ENCODE measurements at regions not wholly inside any gene's neighbourhood (a gene's known extent, or its start where the extent isn't known, plus 50 kb on each side); places are given as distances from the start of the nearest gene placed in this dataset.
"Not testable (repeated sequence)": the region's sequence is repeated elsewhere in the genome, so short reads cannot be mapped to it uniquely, and the experiment has no call there.

DNA sequence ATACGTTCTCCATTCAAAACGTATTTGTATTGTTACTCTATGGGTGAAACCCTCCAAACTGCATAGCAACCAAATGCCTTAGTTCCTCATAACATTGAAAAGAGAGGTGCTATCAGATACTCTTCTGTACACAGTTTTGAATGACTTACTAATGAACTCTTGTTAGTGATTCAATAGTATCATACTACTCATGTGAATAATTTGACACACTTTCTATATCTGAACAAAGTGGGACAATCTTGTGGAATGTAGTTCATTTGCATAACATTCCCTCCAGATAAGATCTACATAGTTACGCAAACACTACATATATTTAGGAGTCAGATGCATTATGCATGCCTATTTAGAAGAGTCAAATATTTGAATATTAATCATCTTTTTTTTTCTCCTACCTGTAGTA, 232.0 kb upstream of the NRXN1 start:
- no peak overlapping the region for H2AFZ ChIP-seq
- H3K27ac ChIP-seq: no peak overlapping the region
- H3K79me2 ChIP-seq: no peaks in the 10 kb centered on the region
- H3K36me3 ChIP-seq (ENCODE audit: control insufficient read depth, insufficient read depth, low read length): no peaks in the 10 kb centered on the region
- no peaks in the 10 kb centered on the region for H3K27me3 ChIP-seq (ENCODE audit: control insufficient read depth, insufficient read depth, low read length)
- H3K9ac ChIP-seq: no peak overlapping the region
- no peaks in the 10 kb centered on the region for H3K4me1 ChIP-seq
- H3K4me2 ChIP-seq (ENCODE audit: low read length): no peak overlapping the region
- no peaks in the 10 kb centered on the region for H3K9me3 ChIP-seq (ENCODE audit: control insufficient read depth, low read length)
- no peak overlapping the region for H3K4me3 ChIP-seq (ENCODE audit: low read depth, low read length)
- no peak for TF ChIP-seq CTCF (IDR thresholded peaks at IDR 0.05)

GRCh38 chr2:51263101-51263500, 231.2 kb upstream of the NRXN1 start:
- H3K4me3 ChIP-seq (ENCODE audit: low read depth, low read length); H3K4me2 ChIP-seq (ENCODE audit: low read length); H3K9me3 ChIP-seq (ENCODE audit: control insufficient read depth, low read length); H3K27ac ChIP-seq; H3K27me3 ChIP-seq (ENCODE audit: control insufficient read depth, insufficient read depth, low read length); H3K36me3 ChIP-seq (ENCODE audit: control insufficient read depth, insufficient read depth, low read length); H3K79me2 ChIP-seq; H3K9ac ChIP-seq; H3K4me1 ChIP-seq; H2AFZ ChIP-seq: not testable (repeated sequence)

- Histone ChIP-seq H3K36me3 (ENCODE audit: control insufficient read depth, insufficient read depth, low read length) (no peaks in the 10 kb centered on the region), H3K79me2 (no peaks in the 10 kb centered on the region), H3K4me3 (ENCODE audit: low read depth, low read length) (no peak overlapping the region), H3K4me2 (ENCODE audit: low read length) (no peak overlapping the region), H3K27me3 (ENCODE audit: control insufficient read depth, insufficient read depth, low read length) (no peaks in the 10 kb centered on the region), H3K4me1 (no peaks in the 10 kb centered on the region), H2AFZ (no peak overlapping the region), H3K9ac (no peak overlapping the region), H3K27ac (no peak overlapping the region), H3K9me3 (ENCODE audit: control insufficient read depth, low read length) (no peaks in the 10 kb centered on the region)
- no peak for TF ChIP-seq CTCF (IDR thresholded peaks at IDR 0.05)
Observed at GRCh38 chr2:51258301-51258700, 226.4 kb upstream of the NRXN1 start.

GRCh38 chr2:51256736-51257135, 224.8 kb upstream of the NRXN1 start:
- Histone ChIP-seq H3K4me1 (no peaks in the 10 kb centered on the region), H3K4me3 (ENCODE audit: low read depth, low read length) (no peak overlapping the region), H3K27me3 (ENCODE audit: control insufficient read depth, insufficient read depth, low read length) (no peaks in the 10 kb centered on the region), H3K36me3 (ENCODE audit: control insufficient read depth, insufficient read depth, low read length) (no peaks in the 10 kb centered on the region), H3K79me2 (no peaks in the 10 kb centered on the region), H3K9me3 (ENCODE audit: control insufficient read depth, low read length) (no peaks in the 10 kb centered on the region), H3K9ac (no peak overlapping the region), H3K27ac (no peak overlapping the region), H2AFZ (no peak overlapping the region), H3K4me2 (ENCODE audit: low read length) (no peak overlapping the region)
- TF ChIP-seq CTCF (IDR thresholded peaks at IDR 0.05): no peak

GRCh38 chr2:51251356-51251755, 219.4 kb upstream of the NRXN1 start:
- Histone ChIP-seq H2AFZ (no peak overlapping the region), H3K79me2 (no peaks in the 10 kb centered on the region), H3K9ac (no peak overlapping the region), H3K27me3 (ENCODE audit: control insufficient read depth, insufficient read depth, low read length) (no peaks in the 10 kb centered on the region), H3K27ac (no peak overlapping the region), H3K4me1 (no peaks in the 10 kb centered on the region), H3K9me3 (ENCODE audit: control insufficient read depth, low read length) (no peaks in the 10 kb centered on the region), H3K4me2 (ENCODE audit: low read length) (no peak overlapping the region), H3K36me3 (ENCODE audit: control insufficient read depth, insufficient read depth, low read length) (no peaks in the 10 kb centered on the region), H3K4me3 (ENCODE audit: low read depth, low read length) (no peak overlapping the region)
- no peak for TF ChIP-seq CTCF (IDR thresholded peaks at IDR 0.05)

Data from parathyroid adenoma (tissue), 2 donors.